H1 (cell line): ENCODE measurements at regions not wholly inside any gene's neighbourhood (a gene's known extent, or its start where the extent isn't known, plus 50 kb on each side); places are given as distances from the start of the nearest gene placed in this dataset.

ENCODE experiments used
- GABPA ChIP-seq: IDR thresholded peaks from 2 replicates; pipeline ENCODE4 v1.6.1; 2011; ENCODE audit warnings: mild to moderate bottlenecking, low read length, moderate library complexity, borderline replicate concordance; ENCODE audit not compliant: insufficient read depth
- KDM1A ChIP-seq: fragments of 200-600, 300-600 bp; sonication (generic); IDR thresholded peaks from 2 replicates; pipeline ENCODE4 v1.7.1; 2016; ENCODE audit warnings: mild to moderate bottlenecking, low read length, borderline replicate concordance
- POLR2A ChIP-seq, 2 experiments: IDR thresholded peaks; 1 replicate in 1 of 2; 2 replicates in 1 of 2; pipeline ENCODE4 v1.6.1; 2011; ENCODE audit warnings: low read depth in 2 of 2, low read length in 2 of 2, mild to moderate bottlenecking in 2 of 2; ENCODE audit errors: control extremely low read depth in 1 of 2
- POLR2AphosphoS5 ChIP-seq: IDR thresholded peaks from 2 replicates; pipeline ENCODE4 v1.6.1; 2011; ENCODE audit warnings: low read depth, low read length
- SIN3A ChIP-seq, 2 experiments: IDR thresholded peaks in 1 of 2; conservative IDR thresholded peaks in 1 of 2; 2 replicates each; pipeline ENCODE4 v1.6.1; 2011 to 2012; ENCODE audit warnings: low read length in 2 of 2, improper control_type of control experiment in 1 of 2, low read depth in 1 of 2, mild to moderate bottlenecking in 1 of 2
- TAF1 ChIP-seq: IDR thresholded peaks from 2 replicates; pipeline ENCODE4 v1.6.1; 2011; ENCODE audit warnings: mild to moderate bottlenecking, low read depth, low read length
- YY1 ChIP-seq: IDR thresholded peaks from 2 replicates; pipeline ENCODE4 v1.6.1; 2011; ENCODE audit warnings: low read depth, mild to moderate bottlenecking, low read length
- TF ChIP-seq, protein P1 (sequence below), 3 experiments: IDR thresholded peaks; 1 replicate in 2 of 3; 2 replicates in 1 of 3; pipeline versions ENCODE4 v1.5.1 to v1.6.1; 2011; ENCODE audit warnings: low read length in 3 of 3, mild to moderate bottlenecking in 3 of 3, inconsistent platforms in 2 of 3, low read depth in 1 of 3, moderate library complexity in 1 of 3; ENCODE audit not compliant: insufficient read depth in 1 of 3; ENCODE audit errors: control extremely low read depth in 1 of 3

DNA sequence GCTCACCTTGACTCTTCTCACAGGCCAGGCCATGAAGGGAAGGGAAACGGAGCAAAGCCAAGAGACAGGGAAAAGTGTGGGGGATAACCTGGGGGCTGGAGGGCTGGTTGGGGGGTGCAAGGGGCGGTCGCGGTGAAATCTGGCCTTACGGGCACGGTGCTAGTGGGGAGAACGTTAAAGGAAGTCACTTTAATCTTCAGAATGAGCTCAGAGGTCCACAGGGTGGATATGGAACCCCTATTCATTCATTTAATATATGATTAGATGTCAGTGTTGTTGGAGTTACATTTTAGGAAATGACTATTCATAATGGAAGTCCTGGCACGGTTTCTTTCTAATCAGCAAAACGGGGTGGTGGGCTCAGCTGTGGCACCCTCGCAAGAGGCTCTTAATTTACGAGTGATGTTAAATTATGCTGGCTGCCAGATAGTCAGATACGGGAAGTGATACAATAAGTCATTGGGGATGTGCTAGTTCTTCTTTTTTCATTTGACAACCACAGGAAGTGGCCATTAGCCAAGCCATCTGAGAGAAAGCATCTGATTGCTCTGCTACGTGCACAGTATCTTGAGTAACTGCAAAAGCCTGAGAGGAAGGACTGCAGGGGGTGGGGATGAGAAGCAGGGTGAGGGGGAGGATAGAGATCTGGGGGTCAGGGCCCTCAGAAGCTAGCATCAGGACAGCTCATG, 253.0 kb downstream of the QKI start:
- TF ChIP-seq, protein P1, sequence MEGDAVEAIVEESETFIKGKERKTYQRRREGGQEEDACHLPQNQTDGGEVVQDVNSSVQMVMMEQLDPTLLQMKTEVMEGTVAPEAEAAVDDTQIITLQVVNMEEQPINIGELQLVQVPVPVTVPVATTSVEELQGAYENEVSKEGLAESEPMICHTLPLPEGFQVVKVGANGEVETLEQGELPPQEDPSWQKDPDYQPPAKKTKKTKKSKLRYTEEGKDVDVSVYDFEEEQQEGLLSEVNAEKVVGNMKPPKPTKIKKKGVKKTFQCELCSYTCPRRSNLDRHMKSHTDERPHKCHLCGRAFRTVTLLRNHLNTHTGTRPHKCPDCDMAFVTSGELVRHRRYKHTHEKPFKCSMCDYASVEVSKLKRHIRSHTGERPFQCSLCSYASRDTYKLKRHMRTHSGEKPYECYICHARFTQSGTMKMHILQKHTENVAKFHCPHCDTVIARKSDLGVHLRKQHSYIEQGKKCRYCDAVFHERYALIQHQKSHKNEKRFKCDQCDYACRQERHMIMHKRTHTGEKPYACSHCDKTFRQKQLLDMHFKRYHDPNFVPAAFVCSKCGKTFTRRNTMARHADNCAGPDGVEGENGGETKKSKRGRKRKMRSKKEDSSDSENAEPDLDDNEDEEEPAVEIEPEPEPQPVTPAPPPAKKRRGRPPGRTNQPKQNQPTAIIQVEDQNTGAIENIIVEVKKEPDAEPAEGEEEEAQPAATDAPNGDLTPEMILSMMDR (IDR thresholded peaks at IDR 0.05; ENCODE audit: control extremely low read depth in 1 of 3, insufficient read depth in 1 of 3, low read depth in 1 of 3, low read length in 3 of 3), result no peak
- no peak for TF ChIP-seq TAF1
- no peak for TF ChIP-seq POLR2A (IDR thresholded peaks at IDR 0.05; ENCODE audit: control extremely low read depth in 1 of 2, low read depth in 2 of 2, low read length in 2 of 2)
- no peak for TF ChIP-seq YY1
- no peak for TF ChIP-seq POLR2AphosphoS5
- no peak for TF ChIP-seq KDM1A
- no peak for TF ChIP-seq SIN3A (conservative IDR thresholded peaks at IDR 0.05 in 1 of 2, IDR thresholded peaks at IDR 0.05 in 1 of 2; ENCODE audit: low read depth in 1 of 2, low read length in 2 of 2)
- TF ChIP-seq GABPA, result no peak
